Psoas muscle (tissue), 7 donors: ENCODE measurements at regions not wholly inside any gene's neighbourhood (a gene's known extent, or its start where the extent isn't known, plus 50 kb on each side); places are given as distances from the start of the nearest gene placed in this dataset.
"Not testable (repeated sequence)": the region's sequence is repeated elsewhere in the genome, so short reads cannot be mapped to it uniquely, and the experiment has no call there.

Source experiments
- ATAC-seq, 4 donors: fragments of 200-7000 bp; cut with Tn5 transposase; one replicate each; pipeline ENCODE4 v1.9.1; 2020; ENCODE audit warnings: moderate library complexity in 3 of 4, mild to moderate bottlenecking in 2 of 4
- DNase-seq, 2 donors: peaks; one replicate each; pipeline ENCODE4 v3.0.0-alpha.2; 2020
- H3K27ac ChIP-seq: fragments of 200-600 bp; one replicate; pipeline ENCODE4 v1.8.0; 2022
- H3K27me3 ChIP-seq, 3 donors: fragments of 200-600 bp in 1 of 3; one replicate each; pipeline versions ENCODE4 v1.6.1 to v1.8.0; 2013 to 2022; ENCODE audit warnings: low read length in 2 of 3, mild to moderate bottlenecking in 2 of 3, moderate library complexity in 1 of 3; ENCODE audit not compliant: insufficient read depth in 3 of 3
- H3K36me3 ChIP-seq, 2 donors: fragments of 200-600 bp in 1 of 2; one replicate each; pipeline versions ENCODE4 v1.6.1 to v1.8.0; 2013 to 2022; ENCODE audit warnings: low read depth in 1 of 2, mild to moderate bottlenecking in 1 of 2, moderate library complexity in 1 of 2; ENCODE audit not compliant: insufficient read depth in 1 of 2
- H3K4me1 ChIP-seq: fragments of 200-600 bp; one replicate; pipeline ENCODE4 v1.8.0; 2022
- H3K4me3 ChIP-seq: fragments of 200-600 bp; one replicate; pipeline ENCODE4 v1.8.0; 2022; ENCODE audit warnings: mild to moderate bottlenecking
- H3K9me3 ChIP-seq: fragments of 200-600 bp; one replicate; pipeline ENCODE4 v1.8.0; 2022
- WGBS, 3 donors: extraction: QIAGEN DNeasy Blood & Tissue Kit; methylation state at CpG; one replicate each; pipeline versions ENCODE4 v1.1.6 to v1.1.7; 2013; 5-methylcytosine and 5-hydroxymethylcytosine counted together
- intact Hi-C, 2 donors: fragments of 100-400 bp; cut with DNase I; formaldehyde crosslinking; loops; one replicate each; pipeline versions ENCODE4 v1.11.0 to v1.14.2; 2022
- TF ChIP-seq, protein P1 (sequence below): fragments of 200-600 bp; IDR thresholded peaks from one replicate; pipeline ENCODE4 v1.8.0; 2022; ENCODE audit warnings: antibody characterized with exemption
- donor health status: healthy with polysubstance abuse.
- donor health status: DM: no; HTN: no; CAD: no; lungs with moderate emphysema.
- donor health status: Bipolar disorder and iron deficiency.
- donor health status: healthy.
- donor health status: DM: yes; HTN: yes; CAD: no.
- donor health status: DM: no; HTN: no; CAD: no.
- donor health status: DM: yes; HTN: yes; CAD: no.

DNA sequence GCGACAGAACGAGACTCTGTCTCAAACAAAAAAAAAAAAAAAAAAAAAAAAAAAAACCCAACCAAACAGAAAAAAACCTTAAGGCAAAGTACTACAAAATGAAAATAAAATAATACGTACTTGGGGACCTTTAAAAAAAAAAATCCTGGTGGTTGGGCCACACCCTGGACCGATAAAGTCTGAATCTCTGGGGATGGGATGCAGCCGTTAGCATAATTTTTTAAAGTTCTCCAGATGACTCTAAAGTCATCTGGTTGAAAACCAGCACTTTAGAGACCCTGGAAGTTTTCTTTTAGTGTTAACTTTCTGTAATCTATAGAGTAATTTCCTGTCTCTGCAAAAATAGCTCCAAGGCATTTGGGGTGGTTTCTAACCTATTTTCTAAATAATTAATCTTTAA lies 142.9 kb upstream of the SALL4 start:
- H3K4me3 ChIP-seq = no peak overlapping the region
- TF ChIP-seq, protein P1, sequence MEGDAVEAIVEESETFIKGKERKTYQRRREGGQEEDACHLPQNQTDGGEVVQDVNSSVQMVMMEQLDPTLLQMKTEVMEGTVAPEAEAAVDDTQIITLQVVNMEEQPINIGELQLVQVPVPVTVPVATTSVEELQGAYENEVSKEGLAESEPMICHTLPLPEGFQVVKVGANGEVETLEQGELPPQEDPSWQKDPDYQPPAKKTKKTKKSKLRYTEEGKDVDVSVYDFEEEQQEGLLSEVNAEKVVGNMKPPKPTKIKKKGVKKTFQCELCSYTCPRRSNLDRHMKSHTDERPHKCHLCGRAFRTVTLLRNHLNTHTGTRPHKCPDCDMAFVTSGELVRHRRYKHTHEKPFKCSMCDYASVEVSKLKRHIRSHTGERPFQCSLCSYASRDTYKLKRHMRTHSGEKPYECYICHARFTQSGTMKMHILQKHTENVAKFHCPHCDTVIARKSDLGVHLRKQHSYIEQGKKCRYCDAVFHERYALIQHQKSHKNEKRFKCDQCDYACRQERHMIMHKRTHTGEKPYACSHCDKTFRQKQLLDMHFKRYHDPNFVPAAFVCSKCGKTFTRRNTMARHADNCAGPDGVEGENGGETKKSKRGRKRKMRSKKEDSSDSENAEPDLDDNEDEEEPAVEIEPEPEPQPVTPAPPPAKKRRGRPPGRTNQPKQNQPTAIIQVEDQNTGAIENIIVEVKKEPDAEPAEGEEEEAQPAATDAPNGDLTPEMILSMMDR = no peak
- H3K27me3 ChIP-seq = no peaks in the 10 kb centered on the region
- ATAC-seq = no peak
- H3K9me3 ChIP-seq = no peaks in the 10 kb centered on the region
- intact Hi-C loops = no loop called here
- WGBS, 3 donors = 50 to 57% (median 51%) methylated on average over 5 of the region's 5 CpGs
- no peak for DNase-seq
- H3K27ac ChIP-seq = no peak overlapping the region
- no peaks in the 10 kb centered on the region for H3K36me3 ChIP-seq
- H3K4me1 ChIP-seq = no peaks in the 10 kb centered on the region

- Histone ChIP-seq H3K4me3 (no peak overlapping the region), H3K36me3 (no peaks in the 10 kb centered on the region), H3K27me3 (no peaks in the 10 kb centered on the region), H3K27ac (no peak overlapping the region), H3K9me3 (no peaks in the 10 kb centered on the region), H3K4me1 (no peaks in the 10 kb centered on the region)
- 92 to 94% (median 92%) methylated on average over 5 of the region's 5 CpGs for WGBS, 3 donors
- intact Hi-C loops = no loop called here
- no peak for DNase-seq
- ATAC-seq = no peak
- TF ChIP-seq, protein P1 = no peak
Observed at GRCh38 chr20:51943761-51944160, 141.4 kb upstream of the SALL4 start.

GRCh38 chr20:51943326-51943725 lies 141.0 kb upstream of the SALL4 start:
- intact Hi-C loops, H3K4me3 ChIP-seq, H3K27ac ChIP-seq, DNase-seq, H3K4me1 ChIP-seq, H3K27me3 ChIP-seq, H3K36me3 ChIP-seq, ATAC-seq, H3K9me3 ChIP-seq: not testable (repeated sequence)
- WGBS, 3 donors = 84 to 89% (median 87%) methylated on average over 6 of the region's 6 CpGs

- Histone ChIP-seq H3K9me3 (no peaks in the 10 kb centered on the region), H3K36me3 (no peaks in the 10 kb centered on the region), H3K27ac (no peak overlapping the region), H3K4me3 (no peak overlapping the region), H3K27me3 (no peaks in the 10 kb centered on the region), H3K4me1 (no peaks in the 10 kb centered on the region)
- TF ChIP-seq, protein P1 = no peak
- no peak for ATAC-seq
- intact Hi-C loops = no loop called here
- DNase-seq = no peak
- WGBS, 3 donors = 90 to 93% (median 90%) methylated on average over 6 of the region's 6 CpGs
Observed at GRCh38 chr20:51941503-51941902, 139.2 kb upstream of the SALL4 start.

DNA sequence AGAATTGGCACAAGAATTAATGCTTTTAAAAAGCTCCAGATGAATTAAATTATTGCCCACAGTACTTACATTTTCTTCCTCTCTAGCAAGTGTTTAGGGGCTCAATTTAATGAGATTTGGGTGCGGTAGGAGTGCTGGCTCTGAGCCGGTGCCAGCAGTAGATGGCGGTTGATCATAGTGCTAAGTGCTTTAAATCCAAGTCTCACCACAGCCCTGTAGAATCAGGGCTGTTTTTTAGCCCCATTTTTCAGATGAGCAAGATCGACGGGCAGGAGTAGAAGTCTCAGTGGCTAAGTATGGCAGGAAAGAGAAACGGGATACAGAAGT lies 136.9 kb upstream of the SALL4 start:
- WGBS, 3 donors = 76 to 81% (median 76%) methylated on average over 6 of the region's 6 CpGs
- no peak overlapping the region for H3K27ac ChIP-seq
- no peaks in the 10 kb centered on the region for H3K36me3 ChIP-seq
- H3K4me1 ChIP-seq = no peaks in the 10 kb centered on the region
- TF ChIP-seq, protein P1 = no peak
- DNase-seq (no peak), ATAC-seq (no peak)
- H3K4me3 ChIP-seq = no peak overlapping the region
- H3K9me3 ChIP-seq = no peaks in the 10 kb centered on the region
- intact Hi-C loops = no loop called here
- no peaks in the 10 kb centered on the region for H3K27me3 ChIP-seq
